DND-41 (cell line): ENCODE measurements at regions not wholly inside any gene's neighbourhood (a gene's known extent, or its start where the extent isn't known, plus 50 kb on each side); places are given as distances from the start of the nearest gene placed in this dataset.

ENCODE experiments used
- ATAC-seq: fragments of 200-7000 bp; cut with Tn5 transposase; 3 replicates; pipeline ENCODE4 v1.9.1; 2021; ENCODE audit warnings: low read depth; ENCODE audit not compliant: insufficient read depth
- DNase-seq: peaks from one replicate; pipeline ENCODE4 v3.0.0-alpha.2; 2020
- H2AFZ ChIP-seq: 2 replicates; pipeline ENCODE4 v1.6.0; 2012; ENCODE audit warnings: low read depth, low read length
- H3K27ac ChIP-seq: 2 replicates; pipeline ENCODE4 v1.5.1; 2012; ENCODE audit warnings: low read length, inconsistent platforms
- H3K27me3 ChIP-seq: fragments of 200-600 bp; sonication (generic); 2 replicates; pipeline ENCODE4 v1.6.0; 2012; ENCODE audit warnings: low read length, mild to moderate bottlenecking, inconsistent platforms; ENCODE audit not compliant: insufficient read depth, poor library complexity
- H3K36me3 ChIP-seq: 2 replicates; pipeline ENCODE4 v1.5.1; 2012; ENCODE audit warnings: low read length, inconsistent platforms; ENCODE audit not compliant: insufficient read depth
- H3K4me1 ChIP-seq: 2 replicates; pipeline ENCODE4 v1.5.1; 2012; ENCODE audit warnings: mild to moderate bottlenecking, low read length; ENCODE audit not compliant: insufficient read depth
- H3K4me2 ChIP-seq: 2 replicates; pipeline ENCODE4 v1.6.0; 2012; ENCODE audit warnings: mild to moderate bottlenecking, moderate library complexity, low read length, inconsistent platforms; ENCODE audit not compliant: insufficient read depth
- H3K4me3 ChIP-seq, 2 experiments: fragments of 200-600 bp in 1 of 2; shearing (Covaris generic) in 1 of 2; 2 replicates each; pipeline ENCODE4 v1.5.1; 2012 to 2016; ENCODE audit warnings: inconsistent platforms in 2 of 2, low read length in 2 of 2, mild to moderate bottlenecking in 2 of 2, low read depth in 1 of 2, moderate library complexity in 1 of 2
- H3K79me2 ChIP-seq: 2 replicates; pipeline ENCODE4 v1.6.0; 2012; ENCODE audit warnings: low read length, inconsistent platforms; ENCODE audit not compliant: insufficient read depth
- H3K9ac ChIP-seq: 2 replicates; pipeline ENCODE4 v1.6.0; 2012; ENCODE audit warnings: low read depth, mild to moderate bottlenecking, inconsistent platforms, low read length, moderate library complexity
- H3K9me3 ChIP-seq: 2 replicates; pipeline ENCODE4 v1.5.1; 2012; ENCODE audit warnings: low read length, moderate library complexity, mild to moderate bottlenecking, inconsistent platforms; ENCODE audit not compliant: insufficient read depth, severe bottlenecking
- H4K20me1 ChIP-seq: 2 replicates; pipeline ENCODE4 v1.6.0; 2012; ENCODE audit warnings: low read length; ENCODE audit not compliant: insufficient read depth
- EZH2 ChIP-seq: IDR thresholded peaks from 3 replicates; pipeline ENCODE4 v1.6.1; 2012; ENCODE audit warnings: borderline replicate concordance, low read depth, mild to moderate bottlenecking, moderate library complexity, low read length, inconsistent platforms; ENCODE audit not compliant: severe bottlenecking
- TF ChIP-seq, protein P1 (sequence below): IDR thresholded peaks from 2 replicates; pipeline ENCODE4 v1.5.1; 2012; ENCODE audit warnings: borderline replicate concordance, low read length, moderate library complexity, mild to moderate bottlenecking; ENCODE audit not compliant: poor library complexity, severe bottlenecking; ENCODE audit errors: extremely low read depth

DNA sequence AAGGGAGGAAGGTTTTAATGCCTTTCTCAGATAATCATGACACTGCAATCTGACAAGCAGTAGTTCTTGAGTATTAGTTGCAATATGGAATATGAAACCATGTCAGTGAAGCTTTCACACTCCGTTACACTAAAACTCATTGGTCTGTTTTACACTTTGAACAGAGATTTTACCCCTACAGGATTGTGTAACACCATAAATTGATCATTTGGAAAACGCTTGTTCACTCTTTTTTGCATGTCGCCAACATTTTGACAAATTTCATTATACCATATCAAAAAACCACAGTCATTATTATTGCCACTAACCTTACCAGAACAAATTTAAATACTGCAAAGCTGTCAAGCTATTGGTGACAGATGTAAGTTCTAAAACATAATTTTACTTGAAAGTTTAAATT, 404.8 kb upstream of the THBS1 start:
- H3K4me2 ChIP-seq: no peak overlapping the region
- H3K79me2 ChIP-seq: no peaks in the 10 kb centered on the region
- no peak for TF ChIP-seq EZH2
- TF ChIP-seq, protein P1, sequence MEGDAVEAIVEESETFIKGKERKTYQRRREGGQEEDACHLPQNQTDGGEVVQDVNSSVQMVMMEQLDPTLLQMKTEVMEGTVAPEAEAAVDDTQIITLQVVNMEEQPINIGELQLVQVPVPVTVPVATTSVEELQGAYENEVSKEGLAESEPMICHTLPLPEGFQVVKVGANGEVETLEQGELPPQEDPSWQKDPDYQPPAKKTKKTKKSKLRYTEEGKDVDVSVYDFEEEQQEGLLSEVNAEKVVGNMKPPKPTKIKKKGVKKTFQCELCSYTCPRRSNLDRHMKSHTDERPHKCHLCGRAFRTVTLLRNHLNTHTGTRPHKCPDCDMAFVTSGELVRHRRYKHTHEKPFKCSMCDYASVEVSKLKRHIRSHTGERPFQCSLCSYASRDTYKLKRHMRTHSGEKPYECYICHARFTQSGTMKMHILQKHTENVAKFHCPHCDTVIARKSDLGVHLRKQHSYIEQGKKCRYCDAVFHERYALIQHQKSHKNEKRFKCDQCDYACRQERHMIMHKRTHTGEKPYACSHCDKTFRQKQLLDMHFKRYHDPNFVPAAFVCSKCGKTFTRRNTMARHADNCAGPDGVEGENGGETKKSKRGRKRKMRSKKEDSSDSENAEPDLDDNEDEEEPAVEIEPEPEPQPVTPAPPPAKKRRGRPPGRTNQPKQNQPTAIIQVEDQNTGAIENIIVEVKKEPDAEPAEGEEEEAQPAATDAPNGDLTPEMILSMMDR: no peak
- no peaks in the 10 kb centered on the region for H4K20me1 ChIP-seq
- H3K4me3 ChIP-seq: no peak overlapping the region
- no peaks in the 10 kb centered on the region for H3K4me1 ChIP-seq
- no peaks in the 10 kb centered on the region for H3K9me3 ChIP-seq
- no peak for DNase-seq
- peaks cover 17% of the 10 kb centered on the region for H3K27me3 ChIP-seq
- no peak overlapping the region for H3K27ac ChIP-seq
- H3K9ac ChIP-seq: no peak overlapping the region
- no peaks in the 10 kb centered on the region for H3K36me3 ChIP-seq
- no peak overlapping the region for H2AFZ ChIP-seq
- no peak for ATAC-seq

GRCh38 chr15:39177561-39177960, 403.3 kb upstream of the THBS1 start:
- H2AFZ ChIP-seq: no peak overlapping the region
- no peaks in the 10 kb centered on the region for H3K36me3 ChIP-seq
- no peak overlapping the region for H3K27ac ChIP-seq
- H4K20me1 ChIP-seq: no peaks in the 10 kb centered on the region
- no peaks in the 10 kb centered on the region for H3K4me1 ChIP-seq
- DNase-seq: no peak
- no peak overlapping the region for H3K4me2 ChIP-seq
- ATAC-seq: no peak
- no peak overlapping the region for H3K4me3 ChIP-seq
- H3K27me3 ChIP-seq: peaks cover 17% of the 10 kb centered on the region
- H3K9ac ChIP-seq: no peak overlapping the region
- no peaks in the 10 kb centered on the region for H3K79me2 ChIP-seq
- TF ChIP-seq, protein P1: no peak
- TF ChIP-seq EZH2: no peak
- no peaks in the 10 kb centered on the region for H3K9me3 ChIP-seq

GRCh38 chr15:39180030-39180429, 400.8 kb upstream of the THBS1 start:
- Histone ChIP-seq H4K20me1 (no peaks in the 10 kb centered on the region), H3K36me3 (no peaks in the 10 kb centered on the region), H3K9me3 (no peaks in the 10 kb centered on the region), H3K4me1 (no peaks in the 10 kb centered on the region), H3K4me3 (no peak overlapping the region), H3K9ac (no peak overlapping the region), H3K4me2 (no peak overlapping the region), H3K27ac (no peak overlapping the region), H3K79me2 (no peaks in the 10 kb centered on the region), H2AFZ (no peak overlapping the region), H3K27me3 (peaks cover 12% of the 10 kb centered on the region)
- no peak for ATAC-seq
- DNase-seq: no peak
- TF ChIP-seq, protein P1: no peak
- TF ChIP-seq EZH2: no peak

DNA sequence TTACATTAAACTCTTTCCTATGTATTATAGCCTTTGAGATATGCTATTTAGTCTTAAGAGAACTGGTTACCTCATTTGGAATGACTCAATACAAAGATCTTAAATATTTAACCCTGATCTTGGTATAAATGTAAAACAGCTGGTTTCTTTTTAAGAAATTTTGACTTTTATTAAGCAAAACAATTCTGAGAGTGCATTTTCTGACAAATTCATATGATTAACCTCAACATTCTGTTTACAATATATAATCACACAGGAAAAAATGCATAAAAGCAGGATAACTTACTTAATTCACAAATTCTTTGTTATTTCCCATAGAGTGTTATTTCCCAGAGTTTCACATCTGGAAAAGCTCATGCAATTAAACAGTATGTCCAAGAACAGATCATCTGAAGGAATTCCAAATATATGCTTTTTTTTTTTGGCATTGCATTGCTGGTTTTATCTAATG, 400.4 kb upstream of the THBS1 start:
- H3K27ac ChIP-seq: no peak overlapping the region
- peaks cover 12% of the 10 kb centered on the region for H3K27me3 ChIP-seq
- ATAC-seq (no peak), DNase-seq (no peak)
- H3K4me1 ChIP-seq: no peaks in the 10 kb centered on the region
- H3K4me3 ChIP-seq: no peak overlapping the region
- TF ChIP-seq, protein P1: no peak
- TF ChIP-seq EZH2: no peak
- H3K9me3 ChIP-seq: no peaks in the 10 kb centered on the region
- no peaks in the 10 kb centered on the region for H3K79me2 ChIP-seq
- no peak overlapping the region for H3K4me2 ChIP-seq
- no peak overlapping the region for H2AFZ ChIP-seq
- no peaks in the 10 kb centered on the region for H4K20me1 ChIP-seq
- H3K36me3 ChIP-seq: no peaks in the 10 kb centered on the region
- no peak overlapping the region for H3K9ac ChIP-seq
